Vagina (tissue), 2 donors: ENCODE measurements at regions not wholly inside any gene's neighbourhood (a gene's known extent, or its start where the extent isn't known, plus 50 kb on each side); places are given as distances from the start of the nearest gene placed in this dataset.

Source experiments
- POLR2A ChIP-seq, 2 donors: fragments of 450-650 bp; IDR thresholded peaks; one replicate each; pipeline ENCODE4 v1.6.1; 2017; ENCODE audit warnings: antibody characterized with exemption in 2 of 2, mild to moderate bottlenecking in 2 of 2, moderate library complexity in 2 of 2
- TF ChIP-seq, protein P1 (sequence below), 3 experiments: fragments of 450-650 bp in 2 of 3; fragments of 200-600 bp in 1 of 3; sonication (generic) in 1 of 3; IDR thresholded peaks; one replicate each; pipeline ENCODE4 v1.5.1; 2017 to 2019; ENCODE audit warnings: antibody characterized with exemption in 3 of 3, mild to moderate bottlenecking in 2 of 3, moderate library complexity in 2 of 3

DNA sequence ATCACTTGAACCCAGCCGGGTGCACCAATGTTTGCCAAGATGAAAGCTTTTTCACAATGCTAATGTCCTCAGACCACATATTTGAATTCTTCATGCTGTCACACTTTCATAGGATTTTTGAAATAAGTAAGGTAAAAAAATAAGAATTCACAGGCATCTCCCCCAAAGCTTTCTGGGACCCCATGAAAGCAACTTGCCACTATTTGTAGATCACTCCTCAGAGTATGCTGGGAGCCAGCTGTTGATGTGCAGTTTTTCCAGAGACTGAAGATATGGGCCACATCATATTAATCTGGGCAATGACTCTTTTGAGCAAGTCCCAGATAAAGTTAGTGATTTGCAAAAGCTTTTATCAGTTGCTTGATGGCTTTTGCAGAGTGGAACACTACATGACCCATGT is 507.9 kb downstream of the RASEF start:
- TF ChIP-seq, protein P1, sequence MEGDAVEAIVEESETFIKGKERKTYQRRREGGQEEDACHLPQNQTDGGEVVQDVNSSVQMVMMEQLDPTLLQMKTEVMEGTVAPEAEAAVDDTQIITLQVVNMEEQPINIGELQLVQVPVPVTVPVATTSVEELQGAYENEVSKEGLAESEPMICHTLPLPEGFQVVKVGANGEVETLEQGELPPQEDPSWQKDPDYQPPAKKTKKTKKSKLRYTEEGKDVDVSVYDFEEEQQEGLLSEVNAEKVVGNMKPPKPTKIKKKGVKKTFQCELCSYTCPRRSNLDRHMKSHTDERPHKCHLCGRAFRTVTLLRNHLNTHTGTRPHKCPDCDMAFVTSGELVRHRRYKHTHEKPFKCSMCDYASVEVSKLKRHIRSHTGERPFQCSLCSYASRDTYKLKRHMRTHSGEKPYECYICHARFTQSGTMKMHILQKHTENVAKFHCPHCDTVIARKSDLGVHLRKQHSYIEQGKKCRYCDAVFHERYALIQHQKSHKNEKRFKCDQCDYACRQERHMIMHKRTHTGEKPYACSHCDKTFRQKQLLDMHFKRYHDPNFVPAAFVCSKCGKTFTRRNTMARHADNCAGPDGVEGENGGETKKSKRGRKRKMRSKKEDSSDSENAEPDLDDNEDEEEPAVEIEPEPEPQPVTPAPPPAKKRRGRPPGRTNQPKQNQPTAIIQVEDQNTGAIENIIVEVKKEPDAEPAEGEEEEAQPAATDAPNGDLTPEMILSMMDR (IDR thresholded peaks at IDR 0.05): no peak
- no peak for TF ChIP-seq POLR2A (IDR thresholded peaks at IDR 0.05)
